HS-27A (cell line): ENCODE measurements at regions not wholly inside any gene's neighbourhood (a gene's known extent, or its start where the extent isn't known, plus 50 kb on each side); places are given as distances from the start of the nearest gene placed in this dataset.
"Not testable (repeated sequence)": the region's sequence is repeated elsewhere in the genome, so short reads cannot be mapped to it uniquely, and the experiment has no call there.

ENCODE experiments used
- DNase-seq: peaks from one replicate; pipeline ENCODE4 v3.0.0-alpha.2; 2012; ENCODE audit warnings: low read depth, missing footprints

DNA sequence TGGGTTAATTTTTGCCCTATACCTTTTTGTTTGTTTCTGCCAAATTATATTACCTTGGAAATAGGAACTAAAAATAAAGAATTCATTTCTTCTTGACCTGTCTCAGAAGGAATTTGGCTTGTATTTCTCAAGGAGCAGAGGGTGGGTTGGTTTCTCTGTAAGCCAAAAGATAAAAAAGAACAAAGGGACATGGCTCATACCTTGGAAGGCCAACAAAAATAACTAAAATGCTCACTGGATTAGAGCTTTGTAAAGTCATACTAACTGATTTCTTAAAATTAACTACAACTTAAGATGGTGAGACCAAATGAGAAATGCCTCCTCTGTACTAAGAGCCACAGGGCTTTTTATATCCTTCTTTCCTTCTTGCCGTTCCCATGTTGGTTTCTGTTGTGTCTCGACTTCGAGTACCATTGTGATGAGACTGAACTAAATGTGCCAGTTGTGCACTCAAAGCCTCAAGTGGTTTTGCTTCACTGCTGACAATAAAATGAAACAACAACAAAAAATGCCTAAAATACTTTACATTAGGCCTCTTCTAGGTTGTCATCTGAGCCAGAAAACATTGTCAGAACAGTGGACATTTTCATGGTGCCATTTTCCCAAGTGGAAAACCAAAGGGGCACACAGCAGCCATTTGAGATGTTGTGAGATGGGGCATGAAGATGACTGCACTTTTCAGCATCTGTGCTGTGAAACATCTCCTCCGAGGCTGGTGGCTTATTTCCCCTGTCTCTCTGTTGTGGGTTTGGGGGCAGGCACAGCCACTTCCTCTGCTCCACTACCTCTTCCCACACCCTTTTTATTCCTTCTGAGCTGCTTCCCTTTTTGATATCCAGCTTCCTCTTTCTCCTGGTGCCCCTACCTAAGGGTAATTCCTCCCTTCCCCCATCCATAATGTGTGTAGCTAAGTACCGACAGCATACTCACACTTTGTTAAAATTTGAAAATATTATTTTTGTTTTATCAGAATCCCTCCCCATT, 51.8 kb upstream of the AGR3 start:
- DNase-seq = no peak

DNA sequence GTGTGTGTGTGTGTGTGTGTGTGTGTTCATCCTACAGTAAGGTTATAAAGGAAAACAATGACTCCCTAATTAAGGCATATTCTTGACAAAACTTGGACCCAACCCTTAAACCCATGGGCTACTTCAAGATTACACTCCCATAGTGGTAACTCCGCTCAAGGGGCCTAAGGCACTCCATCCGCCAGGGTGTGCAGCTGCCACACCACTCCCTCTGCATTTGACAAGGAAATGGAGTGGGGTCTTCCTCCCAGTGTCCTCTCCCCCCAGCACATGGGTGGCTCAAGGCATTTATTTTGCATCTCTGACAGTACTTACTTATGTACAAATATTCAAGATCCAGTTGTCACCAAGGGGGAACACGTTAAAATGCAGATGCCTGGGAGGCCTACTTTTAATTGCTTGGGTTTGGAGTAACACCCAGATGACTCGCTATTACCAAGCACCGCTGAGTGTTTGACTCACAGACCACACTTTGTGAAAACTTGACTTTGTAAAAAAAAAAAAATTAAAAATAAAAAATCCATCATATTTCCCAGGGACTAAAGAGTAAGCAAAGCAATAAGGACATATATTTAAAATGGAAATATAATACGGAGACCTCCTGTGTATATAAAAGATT, 53.0 kb upstream of the AGR3 start:
- DNase-seq = no peak

DNA sequence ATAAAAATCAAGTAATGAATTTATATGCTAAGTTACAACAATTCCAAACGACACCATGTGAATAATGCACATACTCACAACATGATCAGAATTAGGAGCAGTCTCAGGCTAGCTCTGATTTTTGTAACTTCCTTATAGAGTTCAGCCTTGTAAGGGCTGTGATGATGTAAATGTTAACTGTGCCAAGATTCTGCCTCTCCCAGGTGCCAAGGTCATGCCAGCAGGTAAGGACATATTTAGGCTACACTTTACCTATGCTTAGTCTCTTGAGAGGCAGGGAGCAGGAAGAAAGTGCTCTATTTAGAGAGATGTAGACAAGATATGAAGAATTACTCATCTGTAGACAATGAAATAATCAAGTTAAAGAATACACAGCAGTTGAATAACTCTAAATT, 53.6 kb upstream of the AGR3 start:
- DNase-seq = no peak

DNA sequence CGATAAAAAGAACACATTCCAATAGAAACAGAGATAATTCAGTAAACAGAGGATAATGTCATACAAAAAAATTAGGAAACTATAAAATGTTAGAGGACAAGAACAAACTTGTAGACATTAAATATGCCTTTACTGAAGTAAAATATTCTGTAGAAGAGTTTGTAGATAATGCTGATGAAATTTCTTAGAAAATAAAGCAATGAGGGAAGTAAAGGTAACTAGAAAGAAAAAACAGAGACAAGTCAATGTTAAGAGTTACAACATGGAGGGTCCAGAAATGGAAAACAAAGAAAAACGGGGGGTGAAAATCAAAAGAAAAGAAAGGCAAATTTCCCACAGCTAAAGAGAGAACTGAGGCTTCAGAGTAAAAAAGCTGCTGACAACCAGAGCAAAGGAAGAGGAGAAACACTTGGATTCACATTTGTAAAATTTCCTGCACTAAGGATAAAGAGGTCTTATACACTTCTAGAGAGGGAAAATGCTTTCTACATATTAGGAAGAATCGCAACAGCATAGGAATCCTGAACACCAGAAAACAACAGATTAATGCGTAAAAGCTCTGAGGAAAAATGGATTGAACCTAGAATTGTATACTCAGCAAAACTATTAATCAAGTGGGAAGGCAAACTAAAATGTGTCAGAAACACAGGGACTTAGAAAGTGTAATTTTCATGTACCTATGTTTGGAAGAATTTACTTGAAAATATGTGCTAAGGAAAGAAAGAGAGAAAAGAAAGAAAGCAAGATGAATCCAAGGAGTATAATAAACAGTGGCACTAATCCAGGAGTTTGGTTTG, 55.0 kb upstream of the AGR3 start:
- no peak for DNase-seq

DNA sequence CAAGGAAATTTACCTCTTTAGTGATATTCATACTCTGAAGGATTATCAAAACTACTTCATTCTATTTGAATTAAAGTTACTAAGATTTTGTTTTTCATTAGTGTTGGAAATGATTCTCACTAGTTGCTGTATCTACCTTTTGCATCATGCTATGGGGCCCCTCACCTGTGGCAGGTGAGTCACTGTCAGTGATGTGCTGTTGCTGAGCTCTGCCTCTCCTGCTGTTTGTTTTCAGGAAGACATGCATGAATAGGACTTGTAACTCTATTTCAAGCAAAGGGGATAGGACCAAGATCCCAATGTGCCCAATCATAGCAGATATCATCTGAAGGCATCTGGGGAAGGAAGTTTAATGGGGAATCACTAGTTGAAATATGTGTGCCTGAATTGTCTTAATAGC, 57.4 kb upstream of the AGR3 start:
- no peak for DNase-seq

DNA sequence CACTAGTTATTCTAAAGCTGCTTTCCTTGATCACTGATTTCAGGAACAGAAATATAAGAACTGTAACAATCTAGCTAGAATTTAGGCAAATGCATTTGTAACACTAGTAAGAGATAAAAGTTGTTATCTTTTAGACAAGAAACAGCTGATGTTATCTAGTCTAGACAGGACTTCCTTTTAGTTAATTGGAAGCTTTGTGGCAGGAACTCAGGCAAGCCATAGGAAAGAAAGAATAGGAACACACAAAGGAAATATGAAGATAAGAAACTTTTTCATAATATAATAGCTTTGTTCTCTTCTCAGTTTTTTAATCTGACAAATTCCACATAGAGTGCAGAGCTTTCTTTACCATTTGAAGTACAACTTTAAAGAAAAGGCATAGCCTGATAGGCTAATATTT, 59.0 kb upstream of the AGR3 start:
- no peak for DNase-seq

DNA sequence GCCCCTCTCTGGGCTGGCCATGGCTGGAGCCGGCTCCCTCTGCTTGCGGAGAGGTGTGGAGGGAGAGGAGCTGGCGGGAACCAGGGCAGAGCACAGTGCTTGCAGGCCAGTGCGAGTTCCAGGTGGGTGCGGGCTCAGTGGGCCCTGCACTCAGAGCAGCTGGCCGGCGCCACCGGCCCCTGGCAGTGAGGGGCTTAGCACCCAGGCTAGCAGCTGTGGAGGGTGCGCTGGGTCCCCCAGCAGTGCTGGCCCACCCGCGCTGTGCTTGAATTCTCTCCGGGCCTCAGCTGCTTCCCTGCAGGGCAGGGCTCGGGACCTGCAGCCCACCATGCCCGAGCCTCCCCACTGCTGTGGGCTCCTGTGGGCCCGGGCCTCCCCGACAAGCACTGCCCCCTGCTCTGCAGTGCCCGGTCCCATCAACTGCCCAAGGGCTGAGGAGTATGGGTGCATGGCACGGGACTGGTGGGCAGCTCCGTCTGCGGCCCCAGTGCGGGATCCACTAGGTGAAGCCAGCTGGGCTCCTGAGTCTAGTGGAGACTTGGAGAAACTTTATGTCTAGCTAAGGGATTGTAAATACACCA, 61.2 kb upstream of the AGR3 start:
- no peak for DNase-seq

DNA sequence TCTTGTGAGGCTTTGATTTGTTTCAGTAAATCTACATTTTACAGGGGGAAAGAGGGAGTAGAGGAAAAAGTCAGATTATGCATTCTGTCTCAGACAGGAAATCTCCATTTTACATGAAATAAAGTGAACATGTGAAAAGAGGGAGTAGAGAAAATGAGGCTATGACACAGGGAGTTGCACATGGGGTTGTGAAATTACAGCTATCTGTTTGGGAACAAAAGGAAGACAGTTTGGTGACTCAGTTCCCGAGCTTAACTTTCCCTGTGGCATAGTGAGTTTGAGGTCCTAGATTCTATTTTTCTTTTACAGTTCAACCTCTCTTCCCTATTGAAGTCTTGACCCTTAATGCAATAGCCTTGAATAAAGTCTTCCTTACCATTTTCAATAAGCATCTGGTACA, 63.2 kb upstream of the AGR3 start:
- DNase-seq = no peak

DNA sequence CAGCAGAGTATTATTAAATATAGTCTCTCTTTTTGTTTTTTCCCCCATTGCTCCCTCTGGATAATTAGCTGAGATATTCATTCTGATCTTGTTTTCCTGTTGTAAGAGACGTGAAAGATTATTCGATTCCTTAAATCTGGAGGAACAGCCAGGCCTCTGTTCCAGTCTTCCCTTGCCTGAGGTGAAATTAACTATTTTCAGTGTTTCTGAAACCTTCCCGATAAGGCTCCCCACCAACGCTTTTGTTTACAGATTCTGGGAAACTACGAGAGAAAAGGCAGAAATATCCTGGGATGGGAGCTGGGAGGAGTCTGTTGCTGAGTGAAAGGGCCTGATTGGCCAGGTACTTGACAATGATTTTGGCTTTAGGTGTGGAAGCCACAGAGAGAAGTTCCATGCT, 63.6 kb upstream of the AGR3 start:
- DNase-seq = no peak

DNA sequence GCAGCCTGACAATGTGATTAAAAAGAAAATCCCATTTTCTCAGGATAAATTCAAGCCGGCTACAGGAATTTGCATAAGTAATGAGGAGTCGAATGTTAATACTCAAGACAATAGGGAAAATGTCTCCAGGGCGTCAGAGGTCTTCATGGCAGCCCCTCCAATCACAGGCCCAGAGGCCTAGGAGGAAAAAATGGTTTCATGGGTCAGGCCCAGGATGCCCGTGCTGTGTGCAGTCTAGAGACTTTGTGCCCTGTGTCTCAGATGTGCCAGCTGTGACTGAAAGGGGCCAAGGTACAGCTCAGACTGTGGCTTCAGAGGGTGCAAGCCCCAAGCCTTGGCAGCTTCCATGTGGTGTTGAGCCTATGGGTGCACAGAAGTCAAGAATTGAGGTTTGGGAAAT, 66.3 kb upstream of the AGR3 start:
- not testable (repeated sequence) for DNase-seq

DNA sequence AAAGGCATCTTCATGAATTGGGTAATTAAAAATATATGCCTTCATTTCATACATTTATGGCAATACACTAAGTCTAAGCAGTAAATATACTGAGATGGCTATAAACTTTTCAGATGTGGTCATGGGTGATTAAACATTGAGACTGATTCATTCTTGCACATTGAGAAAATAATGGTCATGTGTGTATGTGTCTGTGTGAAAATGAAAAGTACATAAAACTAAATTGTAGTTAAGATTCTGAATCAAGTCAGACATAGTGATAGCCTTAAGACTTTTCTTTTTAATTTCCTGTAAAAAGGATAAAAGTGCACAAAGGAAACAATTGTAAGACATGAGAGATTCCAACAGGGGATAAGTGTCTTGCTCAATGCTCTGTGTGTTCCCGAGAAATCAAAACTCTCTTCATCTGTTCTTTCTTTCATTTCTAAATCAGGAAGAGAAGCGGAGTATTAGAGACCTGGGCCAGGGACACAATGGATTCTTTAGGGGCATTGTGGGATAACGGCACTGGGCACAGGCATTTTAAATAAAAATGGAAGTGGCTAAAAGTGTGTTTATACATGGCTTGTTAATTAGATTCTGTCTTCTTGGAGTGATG, 69.8 kb upstream of the AGR3 start:
- DNase-seq = no peak

DNA sequence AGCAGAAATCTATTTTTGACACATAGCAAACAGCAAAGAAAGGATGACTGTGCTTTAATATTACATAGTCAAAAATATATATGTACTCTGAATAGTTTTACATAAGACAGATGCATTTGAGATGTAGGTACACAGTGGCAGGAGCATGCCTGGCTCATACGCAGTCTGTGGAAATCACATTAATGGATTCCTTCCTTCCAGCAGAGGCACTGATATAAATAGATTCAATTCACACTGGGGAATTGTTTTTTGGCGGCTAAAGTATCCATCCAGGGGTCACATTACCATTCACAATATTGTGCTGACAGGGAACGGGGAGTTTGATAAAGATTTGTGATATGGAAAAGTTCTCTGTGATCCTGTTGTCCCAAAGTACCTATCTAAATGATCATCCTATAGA, 72.5 kb upstream of the AGR3 start:
- no peak for DNase-seq

DNA sequence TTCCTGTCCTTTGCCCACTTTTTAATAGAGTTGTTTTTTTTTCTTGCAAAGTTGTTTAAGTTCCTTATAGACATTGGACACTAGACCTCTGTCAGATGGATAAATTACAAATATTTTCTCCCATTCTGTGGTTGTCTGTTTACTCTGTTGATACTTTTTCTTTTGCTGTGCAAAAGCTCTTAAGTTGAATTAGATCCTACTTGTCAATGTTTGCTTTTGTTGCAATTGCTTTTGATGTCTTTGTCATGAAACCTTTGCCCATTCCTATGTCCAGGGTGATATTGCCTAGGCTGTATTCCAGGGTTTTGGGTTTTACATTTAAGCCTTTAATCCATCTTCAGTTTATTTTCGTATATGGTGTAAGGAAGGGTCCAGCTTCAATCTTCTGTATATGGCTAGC, 76.9 kb upstream of the AGR3 start:
- no peak for DNase-seq

DNA sequence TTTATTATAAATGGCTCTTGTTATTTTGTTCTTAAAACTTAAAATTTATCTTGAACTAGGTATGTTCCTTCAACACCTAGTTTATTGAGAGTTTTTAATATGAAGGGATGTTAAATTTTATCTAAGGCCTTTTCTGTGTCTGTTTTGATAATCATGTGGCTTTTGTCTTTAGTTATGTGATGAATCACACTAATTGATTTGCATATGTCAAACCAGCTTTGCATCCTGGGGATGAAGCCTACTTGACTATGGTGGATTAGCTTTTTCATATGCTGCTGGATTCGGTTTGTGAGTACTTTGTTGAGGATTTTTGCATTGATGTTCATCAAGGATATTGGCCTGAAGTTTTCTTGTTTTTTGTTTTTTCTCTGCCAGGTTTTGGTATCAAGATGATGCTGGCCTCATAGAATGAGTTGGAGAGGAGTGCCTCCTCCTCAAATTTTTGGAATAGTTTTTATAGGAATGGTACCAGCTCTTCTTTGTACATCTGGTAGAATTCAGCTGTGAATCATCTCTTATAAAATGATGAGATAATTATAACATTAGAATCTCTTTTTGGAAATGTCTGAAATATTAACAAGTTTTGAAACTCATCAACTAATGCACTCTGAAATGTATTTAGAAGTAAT, 78.7 kb upstream of the AGR3 start:
- no peak for DNase-seq

DNA sequence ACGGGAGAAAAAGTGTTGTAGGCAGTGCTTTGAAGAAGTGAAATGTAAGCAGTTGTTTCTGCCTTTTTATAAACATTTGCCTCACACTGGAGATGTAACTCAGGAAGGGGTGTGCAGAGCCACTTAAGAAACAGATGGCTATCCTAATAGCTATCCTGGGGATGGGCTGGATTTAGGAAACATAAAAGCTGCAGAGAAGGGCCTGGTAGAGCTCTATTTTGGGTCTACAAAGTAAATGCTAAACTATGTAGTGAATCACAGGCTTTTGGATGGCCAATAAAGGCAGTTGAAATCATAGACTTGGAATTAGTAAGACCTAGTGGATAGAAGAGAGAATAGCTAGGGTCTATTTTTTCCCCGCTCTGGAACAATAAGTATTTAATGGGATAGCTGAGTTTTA, 79.9 kb upstream of the AGR3 start:
- no peak for DNase-seq

DNA sequence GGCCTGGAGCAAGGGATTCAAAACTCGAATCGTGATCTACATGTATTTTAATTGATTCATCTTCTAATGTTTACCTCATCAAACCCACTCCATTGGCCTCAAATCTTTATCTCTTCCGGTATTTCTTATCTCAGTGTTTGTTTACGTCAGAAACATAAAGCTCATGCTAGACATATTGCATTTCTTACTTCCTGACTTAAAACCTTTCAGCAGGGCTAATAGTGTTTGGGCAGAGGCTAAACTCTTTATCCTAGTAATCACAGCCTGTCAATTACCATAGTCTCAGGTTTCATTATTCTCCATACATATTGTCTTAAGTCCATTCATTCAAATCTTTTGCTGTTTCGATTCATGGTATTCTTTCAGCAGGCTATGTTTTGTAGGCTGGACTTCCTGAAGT, 81.3 kb upstream of the AGR3 start:
- DNase-seq = no peak

DNA sequence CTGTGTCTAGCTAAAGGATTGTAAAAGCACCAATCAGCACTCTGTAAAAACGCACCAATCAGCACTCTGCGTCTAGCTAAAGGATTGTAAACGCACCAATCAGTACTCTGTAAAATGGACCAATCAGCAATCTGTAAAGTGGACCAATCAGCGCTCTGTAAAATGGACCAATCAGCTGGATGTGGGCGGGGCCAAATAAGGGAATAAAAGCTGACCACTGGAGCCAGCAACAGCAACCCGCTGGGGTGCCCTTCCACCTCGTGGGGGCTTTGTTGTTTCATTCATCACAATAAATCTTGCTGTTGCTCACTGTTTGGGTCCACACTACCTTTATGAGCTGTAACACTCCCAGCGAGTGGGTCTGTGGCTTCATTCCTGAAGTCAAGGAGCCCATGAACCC, 83.9 kb upstream of the AGR3 start:
- DNase-seq = not testable (repeated sequence)

DNA sequence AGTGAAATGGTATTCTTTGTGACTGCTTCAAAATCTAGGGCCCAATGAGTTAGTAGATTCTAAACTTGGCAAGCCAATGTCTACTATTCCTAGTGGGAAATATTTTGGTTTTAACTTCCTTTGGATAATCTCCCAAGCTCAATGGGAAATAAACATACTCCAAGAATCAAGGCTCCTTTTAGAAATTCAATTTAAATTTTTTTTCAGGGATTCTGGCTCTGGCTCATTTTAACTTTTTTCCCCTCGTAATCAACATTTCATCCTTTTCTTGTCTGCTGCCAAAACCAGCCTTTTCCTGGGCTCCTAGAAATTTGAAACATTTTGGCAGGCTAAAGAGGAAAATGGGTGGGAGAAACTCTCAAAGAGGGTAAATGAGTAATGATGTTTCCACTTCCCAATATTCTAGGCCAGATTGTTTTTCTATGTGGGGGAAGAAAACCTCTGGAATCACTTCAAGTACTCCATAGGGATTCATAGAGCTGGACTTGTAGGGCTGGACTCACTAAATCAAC, 85.6 kb upstream of the AGR3 start:
- no peak for DNase-seq

DNA sequence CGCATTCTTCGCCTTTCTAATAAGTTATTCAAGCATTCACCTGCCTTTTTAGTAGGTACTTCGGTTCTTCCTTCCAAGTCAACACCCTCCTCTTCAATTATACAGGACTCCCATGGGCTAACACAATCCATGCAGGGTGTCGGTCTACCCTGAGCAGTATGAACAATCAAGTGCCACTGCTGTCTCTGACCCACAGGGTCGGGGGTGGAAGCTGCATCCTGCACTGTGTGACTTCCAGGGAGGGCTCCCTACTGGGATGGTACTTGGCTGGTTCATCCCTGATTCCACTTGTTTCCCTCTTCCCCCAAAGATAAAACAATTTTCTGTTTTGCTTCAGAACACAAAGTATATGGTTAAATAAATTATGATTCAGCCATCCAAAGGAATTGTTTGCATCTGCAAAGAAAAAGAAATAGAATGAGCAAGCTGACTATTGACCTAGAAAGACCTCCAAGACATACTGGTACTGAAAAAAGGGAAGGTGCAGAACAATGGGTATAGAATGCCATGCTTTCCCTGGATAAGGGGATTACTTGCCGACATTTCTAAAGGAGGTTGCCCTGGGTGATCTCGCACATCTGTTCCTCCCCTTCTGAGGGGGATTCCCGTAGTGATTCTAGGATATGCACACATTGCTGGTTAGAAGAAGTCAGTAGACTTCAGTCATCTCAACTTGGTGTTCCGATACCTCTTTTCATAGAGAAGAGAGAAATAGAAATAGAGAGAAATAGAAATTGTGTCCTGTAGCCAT, 89.1 kb upstream of the AGR3 start:
- no peak for DNase-seq

DNA sequence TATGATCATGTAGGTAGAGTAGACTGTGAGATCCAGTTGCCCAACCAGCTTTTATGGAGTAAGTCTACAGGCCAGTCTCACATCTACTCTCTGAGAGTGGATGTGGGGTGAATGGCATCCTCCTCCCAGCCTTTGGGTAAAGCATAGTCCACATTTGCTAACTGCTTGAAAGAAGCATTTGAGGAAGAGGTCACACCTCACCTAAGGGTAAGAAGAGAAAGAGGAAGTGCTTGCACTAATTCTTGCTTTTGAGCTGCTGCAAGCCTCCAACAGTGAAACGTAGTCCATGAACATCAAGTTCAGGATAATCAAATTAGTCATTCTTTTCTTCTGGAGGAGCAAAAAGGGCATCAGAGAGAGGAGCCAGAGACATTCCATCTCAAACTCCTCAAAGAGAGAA, 93.9 kb upstream of the AGR3 start:
- no peak for DNase-seq
